HG02885 (cell line): ENCODE measurements at regions not wholly inside any gene's neighbourhood (a gene's known extent, or its start where the extent isn't known, plus 50 kb on each side); places are given as distances from the start of the nearest gene placed in this dataset.

Source experiments
- ATAC-seq: cut with Tn5 transposase; IDR thresholded peaks from one replicate; pipeline ENCODE4 v1.9.1; 2021; ENCODE audit warnings: mild to moderate bottlenecking; ENCODE audit not compliant: unreplicated experiment, poor library complexity

- peak; percentile 85 for ATAC-seq
Measured at GRCh38 chr1:200354243-200354642, 55.6 kb downstream of the ZNF281 start.

- ATAC-seq = no peak
Measured at GRCh38 chr1:200353232-200353631, 56.6 kb downstream of the ZNF281 start.

GRCh38 chr1:200351826-200352549 is 57.8 kb downstream of the ZNF281 start:
- no peak for ATAC-seq

GRCh38 chr1:200351425-200351824 is 58.4 kb downstream of the ZNF281 start:
- no peak for ATAC-seq

- no peak for ATAC-seq
Measured at GRCh38 chr1:200346700-200347099, 63.1 kb downstream of the ZNF281 start.

GRCh38 chr1:200345520-200345919 is 64.3 kb downstream of the ZNF281 start:
- ATAC-seq = no peak

- no peak for ATAC-seq
Measured at GRCh38 chr1:200343874-200344273, 66.0 kb downstream of the ZNF281 start.

- ATAC-seq = no peak
Measured at GRCh38 chr1:200342511-200343311, 67.1 kb downstream of the ZNF281 start.

- ATAC-seq = no peak
Measured at GRCh38 chr1:200338451-200338850, 71.4 kb downstream of the ZNF281 start.

GRCh38 chr1:200337831-200338230 is 72.0 kb downstream of the ZNF281 start:
- ATAC-seq = peak; percentile 62

GRCh38 chr1:200337410-200337809 is 72.4 kb downstream of the ZNF281 start:
- peak; percentile 60 for ATAC-seq

GRCh38 chr1:200336901-200337391 is 72.9 kb downstream of the ZNF281 start:
- ATAC-seq = no peak

- ATAC-seq = no peak
Measured at GRCh38 chr1:200336101-200336845, 73.6 kb downstream of the ZNF281 start.

GRCh38 chr1:200334661-200335256 is 75.1 kb downstream of the ZNF281 start:
- ATAC-seq = no peak

GRCh38 chr1:200333329-200333728 is 76.5 kb downstream of the ZNF281 start:
- ATAC-seq = no peak

GRCh38 chr1:200332716-200333115 is 77.1 kb downstream of the ZNF281 start:
- no peak for ATAC-seq

- no peak for ATAC-seq
Measured at GRCh38 chr1:200330741-200331428, 79.0 kb downstream of the ZNF281 start.

GRCh38 chr1:200329208-200329882 is 80.5 kb downstream of the ZNF281 start:
- no peak for ATAC-seq

- no peak for ATAC-seq
Measured at GRCh38 chr1:200328379-200328778, 81.5 kb downstream of the ZNF281 start.
